GM19023 (cell line): ENCODE measurements at regions not wholly inside any gene's neighbourhood (a gene's known extent, or its start where the extent isn't known, plus 50 kb on each side); places are given as distances from the start of the nearest gene placed in this dataset.

Source experiments
- ATAC-seq: cut with Tn5 transposase; IDR thresholded peaks from one replicate; pipeline ENCODE4 v1.9.1; 2021; ENCODE audit warnings: mild to moderate bottlenecking, moderate library complexity; ENCODE audit not compliant: unreplicated experiment

- no peak for ATAC-seq
Observed at GRCh38 chr3:187971629-187972028, 182.3 kb upstream of the LPP start.

- ATAC-seq, result no peak
Observed at GRCh38 chr3:187972454-187972853, 181.5 kb upstream of the LPP start.

- no peak for ATAC-seq
Observed at GRCh38 chr3:187973977-187974870, 179.7 kb upstream of the LPP start.

GRCh38 chr3:187974871-187975271 is 179.1 kb upstream of the LPP start:
- no peak for ATAC-seq

- ATAC-seq, result no peak
Observed at GRCh38 chr3:187975561-187976364, 178.2 kb upstream of the LPP start.

GRCh38 chr3:187976365-187976900 is 177.5 kb upstream of the LPP start:
- ATAC-seq, result no peak

GRCh38 chr3:187977659-187978058 is 176.3 kb upstream of the LPP start:
- ATAC-seq, result no peak

- ATAC-seq, result no peak
Observed at GRCh38 chr3:187978433-187979011, 175.4 kb upstream of the LPP start.

- no peak for ATAC-seq
Observed at GRCh38 chr3:187979564-187979963, 174.4 kb upstream of the LPP start.

GRCh38 chr3:187980861-187981260 is 173.1 kb upstream of the LPP start:
- no peak for ATAC-seq

- no peak for ATAC-seq
Observed at GRCh38 chr3:187982142-187982541, 171.8 kb upstream of the LPP start.

GRCh38 chr3:187983484-187984124 is 170.4 kb upstream of the LPP start:
- no peak for ATAC-seq

- ATAC-seq, result no peak
Observed at GRCh38 chr3:187985647-187986046, 168.3 kb upstream of the LPP start.

- ATAC-seq, result no peak
Observed at GRCh38 chr3:187986514-187986934, 167.4 kb upstream of the LPP start.

- ATAC-seq, result no peak
Observed at GRCh38 chr3:187987187-187987586, 166.8 kb upstream of the LPP start.

GRCh38 chr3:187987924-187988323 is 166.0 kb upstream of the LPP start:
- no peak for ATAC-seq

- no peak for ATAC-seq
Observed at GRCh38 chr3:187989575-187990153, 164.3 kb upstream of the LPP start.

- ATAC-seq, result no peak
Observed at GRCh38 chr3:187992609-187993008, 161.3 kb upstream of the LPP start.

GRCh38 chr3:187994221-187995042 is 159.5 kb upstream of the LPP start:
- ATAC-seq, result no peak

GRCh38 chr3:187995043-187995400 is 158.9 kb upstream of the LPP start:
- ATAC-seq, result no peak
